ENCODE measurements at regions not wholly inside any gene's neighbourhood (a gene's known extent, or its start where the extent isn't known, plus 50 kb on each side); places are given as distances from the start of the nearest gene placed in this dataset.
A peak's percentile ranks its signal among the peaks of the same experiment; 100 is the strongest.
"Not testable (repeated sequence)": the region's sequence is repeated elsewhere in the genome, so short reads cannot be mapped to it uniquely, and the experiment has no call there.

GRCh38 chr2:40028792-40029488 lies 249.9 kb upstream of the THUMPD2 start:
- no peaks in the 10 kb centered on the region for H3K36me3 ChIP-seq (ENCODE audit: control insufficient read depth in 2 of 3, insufficient read depth in 3 of 3, low read length in 3 of 3)
- DNase-seq (no peak), FAIRE-seq (no peak)
- H3K9me3 ChIP-seq (ENCODE audit: control insufficient read depth in 2 of 3, insufficient read depth in 1 of 3, low read length in 3 of 3), result no peaks in the 10 kb centered on the region
- H3K27me3 ChIP-seq (ENCODE audit: control insufficient read depth, insufficient read depth, low read length), result no peaks in the 10 kb centered on the region
- no peak for TF ChIP-seq CTCF (IDR thresholded peaks at IDR 0.05; ENCODE audit: borderline replicate concordance, extremely low read depth, insufficient read depth)
- no peak overlapping the region for H3K4me3 ChIP-seq (ENCODE audit: low read length in 3 of 3)
- H3K27ac ChIP-seq (ENCODE audit: low read depth in 2 of 2, low read length in 2 of 2), result no peak overlapping the region
- intact Hi-C loops (cut with DNase I), result no loop called here
- no peaks in the 10 kb centered on the region for H3K4me1 ChIP-seq (ENCODE audit: control insufficient read depth in 2 of 3, insufficient read depth in 2 of 3, low read depth in 1 of 3, low read length in 3 of 3)
- no peak overlapping the region for H3K9ac ChIP-seq (ENCODE audit: low read length in 3 of 3)

- no peak overlapping the region for H3K4me3 ChIP-seq (ENCODE audit: low read length in 3 of 3)
- DNase-seq (no peak), FAIRE-seq (no peak)
- TF ChIP-seq CTCF (IDR thresholded peaks at IDR 0.05; ENCODE audit: borderline replicate concordance, extremely low read depth, insufficient read depth), result no peak
- H3K27ac ChIP-seq (ENCODE audit: low read depth in 2 of 2, low read length in 2 of 2), result no peak overlapping the region
- no peaks in the 10 kb centered on the region for H3K27me3 ChIP-seq (ENCODE audit: control insufficient read depth, insufficient read depth, low read length)
- H3K4me1 ChIP-seq (ENCODE audit: control insufficient read depth in 2 of 3, insufficient read depth in 2 of 3, low read depth in 1 of 3, low read length in 3 of 3), result no peaks in the 10 kb centered on the region
- H3K9me3 ChIP-seq (ENCODE audit: control insufficient read depth in 2 of 3, insufficient read depth in 1 of 3, low read length in 3 of 3), result no peaks in the 10 kb centered on the region
- intact Hi-C loops (cut with DNase I), result no loop called here
- no peak overlapping the region for H3K9ac ChIP-seq (ENCODE audit: low read length in 3 of 3)
- H3K36me3 ChIP-seq (ENCODE audit: control insufficient read depth in 2 of 3, insufficient read depth in 3 of 3, low read length in 3 of 3), result no peaks in the 10 kb centered on the region
Measured at GRCh38 chr2:40027968-40028367, 248.9 kb upstream of the THUMPD2 start.

- H3K9me3 ChIP-seq (ENCODE audit: control insufficient read depth in 2 of 3, insufficient read depth in 1 of 3, low read length in 3 of 3); H3K4me1 ChIP-seq (ENCODE audit: control insufficient read depth in 2 of 3, insufficient read depth in 2 of 3, low read depth in 1 of 3, low read length in 3 of 3); H3K27me3 ChIP-seq (ENCODE audit: control insufficient read depth, insufficient read depth, low read length); FAIRE-seq; intact Hi-C loops (cut with DNase I); H3K9ac ChIP-seq (ENCODE audit: low read length in 3 of 3); H3K27ac ChIP-seq (ENCODE audit: low read depth in 2 of 2, low read length in 2 of 2); H3K36me3 ChIP-seq (ENCODE audit: control insufficient read depth in 2 of 3, insufficient read depth in 3 of 3, low read length in 3 of 3); H3K4me3 ChIP-seq (ENCODE audit: low read length in 3 of 3): not testable (repeated sequence)
- DNase-seq, result peak in 1 of 5 donors; percentile 26
Measured at GRCh38 chr2:40025276-40025675, 246.2 kb upstream of the THUMPD2 start.

- no peak overlapping the region for H3K27ac ChIP-seq (ENCODE audit: low read depth in 2 of 2, low read length in 2 of 2)
- no peak overlapping the region for H3K9ac ChIP-seq (ENCODE audit: low read length in 3 of 3)
- peaks cover 0 to 8% (median 0%) of the 10 kb centered on the region in 3 donors for H3K9me3 ChIP-seq (ENCODE audit: control insufficient read depth in 2 of 3, insufficient read depth in 1 of 3, low read length in 3 of 3)
- no peaks in the 10 kb centered on the region for H3K4me1 ChIP-seq (ENCODE audit: control insufficient read depth in 2 of 3, insufficient read depth in 2 of 3, low read depth in 1 of 3, low read length in 3 of 3)
- intact Hi-C loops (cut with DNase I), result no loop called here
- H3K36me3 ChIP-seq (ENCODE audit: control insufficient read depth in 2 of 3, insufficient read depth in 3 of 3, low read length in 3 of 3), result no peaks in the 10 kb centered on the region
- H3K4me3 ChIP-seq (ENCODE audit: low read length in 3 of 3), result no peak overlapping the region
- FAIRE-seq, result no peak
- no peaks in the 10 kb centered on the region for H3K27me3 ChIP-seq (ENCODE audit: control insufficient read depth, insufficient read depth, low read length)
- TF ChIP-seq CTCF (IDR thresholded peaks at IDR 0.05; ENCODE audit: borderline replicate concordance, extremely low read depth, insufficient read depth), result no peak
- no peak for DNase-seq
Measured at GRCh38 chr2:40020997-40021396, 241.9 kb upstream of the THUMPD2 start.
